ENCODE measurements at regions not wholly inside any gene's neighbourhood (a gene's known extent, or its start where the extent isn't known, plus 50 kb on each side); places are given as distances from the start of the nearest gene placed in this dataset.

GRCh38 chr16:85309656-85310587 is 197.7 kb upstream of the CIBAR2 start:
- no peak for DNase-seq (ENCODE audit: extremely low read depth in 1 of 11, low read depth in 9 of 11, low spot score in 4 of 11)

GRCh38 chr16:85310868-85311585 is 198.8 kb upstream of the CIBAR2 start:
- DNase-seq (ENCODE audit: extremely low read depth in 1 of 11, low read depth in 9 of 11, low spot score in 4 of 11), result no peak

- no peak for DNase-seq (ENCODE audit: extremely low read depth in 1 of 11, low read depth in 9 of 11, low spot score in 4 of 11)
Observed at GRCh38 chr16:85311741-85312140, 199.5 kb upstream of the CIBAR2 start.

GRCh38 chr16:85312174-85312573 is 199.9 kb upstream of the CIBAR2 start:
- DNase-seq (ENCODE audit: extremely low read depth in 1 of 11, low read depth in 9 of 11, low spot score in 4 of 11), result no peak

GRCh38 chr16:85312642-85313525 is 200.6 kb upstream of the CIBAR2 start:
- no peak for DNase-seq (ENCODE audit: extremely low read depth in 1 of 11, low read depth in 9 of 11, low spot score in 4 of 11)

GRCh38 chr16:85313526-85314301 is 201.4 kb upstream of the CIBAR2 start:
- no peak for DNase-seq (ENCODE audit: extremely low read depth in 1 of 11, low read depth in 9 of 11, low spot score in 4 of 11)

GRCh38 chr16:85314512-85314971 is 202.3 kb upstream of the CIBAR2 start:
- no peak for DNase-seq (ENCODE audit: extremely low read depth in 1 of 11, low read depth in 9 of 11, low spot score in 4 of 11)

- DNase-seq (ENCODE audit: extremely low read depth in 1 of 11, low read depth in 9 of 11, low spot score in 4 of 11), result no peak
Observed at GRCh38 chr16:85315866-85316265, 203.6 kb upstream of the CIBAR2 start.

GRCh38 chr16:85316321-85316919 is 204.1 kb upstream of the CIBAR2 start:
- no peak for DNase-seq (ENCODE audit: extremely low read depth in 1 of 11, low read depth in 9 of 11, low spot score in 4 of 11)

GRCh38 chr16:85316944-85317343 is 204.7 kb upstream of the CIBAR2 start:
- DNase-seq (ENCODE audit: extremely low read depth in 1 of 11, low read depth in 9 of 11, low spot score in 4 of 11), result no peak

- DNase-seq (ENCODE audit: extremely low read depth in 1 of 11, low read depth in 9 of 11, low spot score in 4 of 11), result no peak
Observed at GRCh38 chr16:85317704-85318103, 205.4 kb upstream of the CIBAR2 start.

GRCh38 chr16:85319208-85319983 is 207.1 kb upstream of the CIBAR2 start:
- DNase-seq (ENCODE audit: extremely low read depth in 1 of 11, low read depth in 9 of 11, low spot score in 4 of 11), result no peak

GRCh38 chr16:85319984-85320440 is 207.7 kb upstream of the CIBAR2 start:
- no peak for DNase-seq (ENCODE audit: extremely low read depth in 1 of 11, low read depth in 9 of 11, low spot score in 4 of 11)

GRCh38 chr16:85320677-85321385 is 208.6 kb upstream of the CIBAR2 start:
- DNase-seq (ENCODE audit: extremely low read depth in 1 of 11, low read depth in 9 of 11, low spot score in 4 of 11), result no peak

GRCh38 chr16:85321509-85322271 is 209.4 kb upstream of the CIBAR2 start:
- DNase-seq (ENCODE audit: extremely low read depth in 1 of 11, low read depth in 9 of 11, low spot score in 4 of 11), result no peak

Data from renal cortex interstitium (tissue), 11 donors.